ENCODE measurements at regions not wholly inside any gene's neighbourhood (a gene's known extent, or its start where the extent isn't known, plus 50 kb on each side); places are given as distances from the start of the nearest gene placed in this dataset.

GRCh38 chr9:94159069-94159939, 75.0 kb downstream of the PTPDC1 start:
- no peak for DNase-seq

GRCh38 chr9:94160594-94161501, 76.6 kb downstream of the PTPDC1 start:
- no peak for DNase-seq

- DNase-seq: no peak
Measured at GRCh38 chr9:94161673-94162072, 77.4 kb downstream of the PTPDC1 start.

- DNase-seq: no peak
Measured at GRCh38 chr9:94164806-94165549, 80.7 kb downstream of the PTPDC1 start.

GRCh38 chr9:94165592-94166235, 81.5 kb downstream of the PTPDC1 start:
- DNase-seq: peak; percentile 99

- DNase-seq: peak; percentile 95
Measured at GRCh38 chr9:94166236-94166975, 82.1 kb downstream of the PTPDC1 start.

GRCh38 chr9:94166976-94167346, 82.7 kb downstream of the PTPDC1 start:
- no peak for DNase-seq

- no peak for DNase-seq
Measured at GRCh38 chr9:94167376-94167890, 83.2 kb downstream of the PTPDC1 start.

GRCh38 chr9:94168203-94169000, 84.1 kb downstream of the PTPDC1 start:
- DNase-seq: no peak

- DNase-seq: no peak
Measured at GRCh38 chr9:94169968-94170367, 85.7 kb downstream of the PTPDC1 start.

GRCh38 chr9:94173632-94174031, 85.5 kb upstream of the ZNF169 start:
- DNase-seq: no peak

- no peak for DNase-seq
Measured at GRCh38 chr9:94174164-94174563, 84.9 kb upstream of the ZNF169 start.

GRCh38 chr9:94175669-94176068, 83.4 kb upstream of the ZNF169 start:
- DNase-seq: no peak

GRCh38 chr9:94176608-94177007, 82.5 kb upstream of the ZNF169 start:
- DNase-seq: no peak

- no peak for DNase-seq
Measured at GRCh38 chr9:94178927-94179326, 80.2 kb upstream of the ZNF169 start.

- DNase-seq: no peak
Measured at GRCh38 chr9:94181408-94182181, 77.5 kb upstream of the ZNF169 start.

GRCh38 chr9:94182532-94182931, 76.6 kb upstream of the ZNF169 start:
- DNase-seq: no peak

- DNase-seq: no peak
Measured at GRCh38 chr9:94183240-94183999, 75.7 kb upstream of the ZNF169 start.

GRCh38 chr9:94188246-94188645, 70.9 kb upstream of the ZNF169 start:
- no peak for DNase-seq
